Heart right ventricle (tissue), 16 donors: ENCODE measurements at regions not wholly inside any gene's neighbourhood (a gene's known extent, or its start where the extent isn't known, plus 50 kb on each side); places are given as distances from the start of the nearest gene placed in this dataset.
"Not testable (repeated sequence)": the region's sequence is repeated elsewhere in the genome, so short reads cannot be mapped to it uniquely, and the experiment has no call there.

Experiments used
- ATAC-seq, 8 donors: fragments of 200-7000 bp; cut with Tn5 transposase; one replicate each; pipeline ENCODE4 v1.9.1; 2020; ENCODE audit warnings: mild to moderate bottlenecking in 8 of 8, moderate library complexity in 8 of 8, moderate number of reproducible peaks in 1 of 8
- DNase-seq, 2 donors: peaks; one replicate each; pipeline ENCODE4 v3.0.0-alpha.2; 2020
- H3K27ac ChIP-seq, 10 donors: fragments of 200-600 bp; sonication (generic) in 2 of 10; one replicate each; pipeline versions ENCODE4 v1.5.0 to v1.8.0; 2020 to 2022; ENCODE audit warnings: mild to moderate bottlenecking in 3 of 10
- H3K27me3 ChIP-seq, 7 donors: fragments of 200-600 bp; one replicate each; pipeline ENCODE4 v1.8.0; 2021 to 2022; ENCODE audit warnings: mild to moderate bottlenecking in 2 of 7
- H3K36me3 ChIP-seq, 9 donors: fragments of 200-600 bp; sonication (generic) in 1 of 9; one replicate each; pipeline versions ENCODE4 v1.5.0 to v1.8.0; 2020 to 2022; ENCODE audit warnings: mild to moderate bottlenecking in 2 of 9
- H3K4me1 ChIP-seq, 9 donors: fragments of 200-600 bp; sonication (generic) in 1 of 9; one replicate each; pipeline versions ENCODE4 v1.5.0 to v1.8.0; 2020 to 2022; ENCODE audit warnings: mild to moderate bottlenecking in 4 of 9
- H3K4me3 ChIP-seq, 10 donors: fragments of 200-600 bp; sonication (generic) in 2 of 10; one replicate each; pipeline versions ENCODE4 v1.5.0 to v1.8.0; 2020 to 2022; ENCODE audit warnings: mild to moderate bottlenecking in 7 of 10, moderate library complexity in 2 of 10
- H3K9me3 ChIP-seq, 11 donors: fragments of 200-600 bp in 10 of 11; sonication (generic) in 2 of 11; one replicate each; pipeline versions ENCODE4 v1.5.0 to v1.8.0; 2013 to 2022; ENCODE audit warnings: mild to moderate bottlenecking in 2 of 11, control low read depth in 1 of 11, moderate library complexity in 1 of 11
- WGBS, 2 donors: extraction: QIAGEN DNeasy Blood & Tissue Kit; methylation state at CpG; one replicate each; pipeline ENCODE4 v1.1.7; 2013; ENCODE audit warnings: inconsistent platforms in 1 of 2; 5-methylcytosine and 5-hydroxymethylcytosine counted together
- intact Hi-C, 10 donors: fragments of 100-400 bp; cut with DNase I; formaldehyde crosslinking; loops; one replicate each; pipeline versions ENCODE4 v1.11.1 to v1.14.2; 2022
- TF ChIP-seq, protein P1 (sequence below), 9 donors: fragments of 200-600 bp; sonication (generic) in 2 of 9; IDR thresholded peaks; one replicate each; pipeline versions ENCODE4 v1.5.0 to v1.8.0; 2021 to 2022; ENCODE audit warnings: antibody characterized with exemption in 9 of 9, mild to moderate bottlenecking in 5 of 9, moderate library complexity in 1 of 9
- donor health status: Arrhythmogenic right ventricular cardiomyopathy.
- donor health status: ischemic (EF 13 %, LVEDD 7.1; RV severe dilation, severe dysfunction).
- donor health status: healthy with polysubstance abuse.
- donor health status: DM: no; HTN: yes; CAD: no.
- donor health status: DM: no; HTN: no; CAD: no.
- donor health status: ischemic (EF 25% LVEDD 6.9; RV normal size, moderate dysfunction).
- donor health status: ischemic (EF 25% LVEDD 5.7; RV mildly dilated, moderate dysfunction).
- donor health status: healthy.
- donor health status: DM: yes; HTN: yes; CAD: no.
- donor health status: Ischemic cardiomyopathy.
- donor health status: ischemic (EF 35%, LVEDD 5.7; RV mildly dilated, moderate dysfunction).
- donor health status: nonischemic (EF 11% LVEDD 7.7; RV severe dilation, severe dysfunction).
- donor health status: DM: yes; HTN: yes; CAD: no.
- donor health status: PGD.
- donor health status: ischemic (EF 29% LVEDD 5.4; RV normal size, mild dysfunction).
- donor health status: nonischemic (EF 23%, LVEDD 6.1; RV moderate dilation, normal function).

DNA sequence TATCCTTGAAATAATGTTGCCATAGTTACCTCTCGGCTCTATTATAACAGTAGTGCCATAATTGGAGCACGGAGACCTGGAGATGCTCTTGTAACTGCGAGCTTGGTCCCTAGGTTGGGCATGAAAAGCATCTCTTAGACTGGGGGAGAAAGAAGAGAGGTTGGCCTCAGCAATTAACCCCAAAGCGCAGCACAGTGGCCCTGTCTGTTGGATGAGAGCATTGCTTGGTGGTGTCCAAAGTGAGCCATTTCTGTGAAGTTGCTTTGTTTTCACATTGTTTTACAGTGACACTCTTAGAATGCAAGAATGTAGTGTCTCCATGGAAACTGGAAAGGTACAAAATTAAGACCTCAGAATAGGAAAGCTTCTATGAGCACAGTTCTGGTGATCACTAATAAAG lies 660.7 kb upstream of the EEF2KMT start:
- no peaks in the 10 kb centered on the region for H3K4me1 ChIP-seq
- TF ChIP-seq, protein P1, sequence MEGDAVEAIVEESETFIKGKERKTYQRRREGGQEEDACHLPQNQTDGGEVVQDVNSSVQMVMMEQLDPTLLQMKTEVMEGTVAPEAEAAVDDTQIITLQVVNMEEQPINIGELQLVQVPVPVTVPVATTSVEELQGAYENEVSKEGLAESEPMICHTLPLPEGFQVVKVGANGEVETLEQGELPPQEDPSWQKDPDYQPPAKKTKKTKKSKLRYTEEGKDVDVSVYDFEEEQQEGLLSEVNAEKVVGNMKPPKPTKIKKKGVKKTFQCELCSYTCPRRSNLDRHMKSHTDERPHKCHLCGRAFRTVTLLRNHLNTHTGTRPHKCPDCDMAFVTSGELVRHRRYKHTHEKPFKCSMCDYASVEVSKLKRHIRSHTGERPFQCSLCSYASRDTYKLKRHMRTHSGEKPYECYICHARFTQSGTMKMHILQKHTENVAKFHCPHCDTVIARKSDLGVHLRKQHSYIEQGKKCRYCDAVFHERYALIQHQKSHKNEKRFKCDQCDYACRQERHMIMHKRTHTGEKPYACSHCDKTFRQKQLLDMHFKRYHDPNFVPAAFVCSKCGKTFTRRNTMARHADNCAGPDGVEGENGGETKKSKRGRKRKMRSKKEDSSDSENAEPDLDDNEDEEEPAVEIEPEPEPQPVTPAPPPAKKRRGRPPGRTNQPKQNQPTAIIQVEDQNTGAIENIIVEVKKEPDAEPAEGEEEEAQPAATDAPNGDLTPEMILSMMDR (IDR thresholded peaks at IDR 0.05) = no peak
- WGBS, 2 donors = 73 to 81% methylated on average over 4 of the region's 4 CpGs
- intact Hi-C loops = no loop called here
- DNase-seq (no peak), ATAC-seq (no peak)
- H3K9me3 ChIP-seq = no peaks in the 10 kb centered on the region
- no peak overlapping the region for H3K27ac ChIP-seq
- H3K27me3 ChIP-seq = peaks cover 0 to 11% (median 0%) of the 10 kb centered on the region in 7 donors
- no peaks in the 10 kb centered on the region for H3K36me3 ChIP-seq
- H3K4me3 ChIP-seq = no peak overlapping the region

DNA sequence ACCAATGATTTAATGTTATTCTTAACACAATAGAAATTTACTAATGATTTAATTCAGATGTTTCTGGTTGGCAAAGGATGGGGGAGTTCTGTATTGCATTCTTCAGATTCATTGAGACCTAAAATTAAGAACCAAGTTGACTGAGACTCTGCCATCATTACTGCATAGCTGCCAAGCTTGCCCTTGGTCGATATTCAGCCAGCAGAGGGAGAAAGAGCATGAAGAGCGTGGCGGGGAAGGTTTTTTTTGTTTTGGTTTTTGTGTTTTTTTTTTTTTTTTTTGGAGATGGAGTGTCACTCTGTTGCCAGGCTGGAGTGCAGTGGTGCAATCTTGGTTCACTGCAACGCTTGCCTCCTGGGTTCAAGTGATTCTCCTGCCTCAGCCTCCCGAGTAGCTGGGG lies 659.4 kb upstream of the EEF2KMT start:
- Histone ChIP-seq H3K36me3 (no peaks in the 10 kb centered on the region), H3K27me3 (peaks cover 0 to 11% (median 0%) of the 10 kb centered on the region in 7 donors), H3K4me1 (no peaks in the 10 kb centered on the region), H3K27ac (no peak overlapping the region), H3K4me3 (no peak overlapping the region), H3K9me3 (no peaks in the 10 kb centered on the region)
- WGBS, 2 donors = 47 to 53% methylated on average over 5 of the region's 5 CpGs
- intact Hi-C loops = no loop called here
- TF ChIP-seq, protein P1 (IDR thresholded peaks at IDR 0.05) = no peak
- ATAC-seq (no peak), DNase-seq (no peak)

DNA sequence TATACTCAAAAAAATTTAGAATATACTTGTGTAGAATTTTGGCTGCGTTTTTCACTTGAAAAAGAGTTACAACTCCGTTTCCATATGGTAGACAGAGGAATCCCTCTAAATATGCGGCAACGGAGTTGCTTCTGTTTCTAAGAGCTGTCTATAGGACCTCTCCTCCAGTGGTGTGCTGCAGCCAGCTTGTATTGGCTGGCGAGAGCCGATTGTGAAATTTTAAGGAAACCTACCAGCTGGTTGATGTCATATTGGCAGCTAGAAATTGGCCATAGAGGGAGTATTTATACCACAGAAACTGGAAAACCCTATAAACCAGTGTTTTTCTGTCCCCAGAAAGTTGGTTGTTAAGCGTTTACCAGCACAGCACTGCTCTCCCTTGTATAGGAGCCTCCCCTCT lies 655.8 kb upstream of the EEF2KMT start:
- intact Hi-C loops = no loop called here
- Histone ChIP-seq H3K4me1 (no peaks in the 10 kb centered on the region), H3K27me3 (peaks cover 0 to 29% (median 3%) of the 10 kb centered on the region in 7 donors), H3K27ac (no peak overlapping the region), H3K36me3 (no peaks in the 10 kb centered on the region), H3K4me3 (no peak overlapping the region), H3K9me3 (peaks cover 0 to 12% (median 0%) of the 10 kb centered on the region in 11 donors)
- ATAC-seq = no peak
- no peak for DNase-seq
- WGBS, 2 donors = 55 to 61% methylated on average over 7 of the region's 7 CpGs
- TF ChIP-seq, protein P1 (IDR thresholded peaks at IDR 0.05) = no peak

DNA sequence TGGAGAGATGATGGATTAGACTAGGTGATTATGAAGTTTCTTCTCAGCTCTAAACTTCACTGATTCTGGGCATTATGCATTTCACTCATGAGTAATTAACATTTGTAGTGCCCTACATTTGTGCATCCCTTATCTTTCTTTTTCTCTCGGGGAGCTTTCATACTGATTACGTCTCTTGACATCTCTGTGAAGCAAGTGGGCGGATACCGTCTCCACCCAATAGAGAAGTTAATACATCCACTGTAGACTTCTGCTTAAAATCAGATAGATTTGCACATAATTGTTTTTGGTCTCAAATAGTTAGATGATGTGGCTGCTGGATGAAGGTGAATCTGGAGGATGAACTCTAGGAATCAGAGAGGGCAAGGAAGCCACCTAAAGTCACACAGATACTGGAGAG lies 653.6 kb upstream of the EEF2KMT start:
- DNase-seq (no peak), ATAC-seq (no peak)
- Histone ChIP-seq H3K36me3 (no peaks in the 10 kb centered on the region), H3K4me3 (no peak overlapping the region), H3K27ac (no peak overlapping the region), H3K4me1 (no peaks in the 10 kb centered on the region), H3K9me3 (peaks cover 0 to 14% (median 0%) of the 10 kb centered on the region in 11 donors), H3K27me3 (peaks cover 0 to 22% (median 3%) of the 10 kb centered on the region in 7 donors)
- intact Hi-C loops = no loop called here
- WGBS, 2 donors = 65 to 79% methylated on average over 4 of the region's 4 CpGs
- TF ChIP-seq, protein P1 (IDR thresholded peaks at IDR 0.05) = no peak

DNA sequence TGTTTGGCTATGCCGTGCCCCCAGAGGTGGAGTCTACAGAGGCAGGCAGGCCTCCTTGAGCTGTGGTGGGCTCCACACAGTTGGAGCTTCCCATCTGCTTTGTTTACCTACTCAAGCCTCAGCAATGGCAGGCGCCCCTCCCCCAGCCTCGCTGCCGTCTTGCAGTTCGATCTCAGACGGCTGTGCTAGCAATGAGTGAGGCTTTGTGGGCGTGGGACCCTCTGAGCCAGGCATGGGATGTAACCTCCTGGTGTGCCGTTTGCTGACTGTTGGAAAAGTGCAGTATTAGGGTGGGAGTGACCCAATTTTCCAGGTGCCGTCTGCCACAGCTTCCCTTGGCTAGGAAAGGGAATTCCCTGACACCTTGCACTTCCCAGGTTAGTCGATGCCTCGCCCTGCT lies 652.8 kb upstream of the EEF2KMT start:
- intact Hi-C loops, DNase-seq, H3K27ac ChIP-seq, H3K4me3 ChIP-seq, H3K4me1 ChIP-seq, H3K36me3 ChIP-seq, ATAC-seq: not testable (repeated sequence)
- H3K27me3 ChIP-seq = peaks cover 0 to 22% (median 3%) of the 10 kb centered on the region in 7 donors
- peaks cover 0 to 21% (median 0%) of the 10 kb centered on the region in 11 donors for H3K9me3 ChIP-seq
- 24 to 25% methylated on average over 11 of the region's 11 CpGs for WGBS, 2 donors
